Uterus (tissue), 2 donors: ENCODE measurements at regions not wholly inside any gene's neighbourhood (a gene's known extent, or its start where the extent isn't known, plus 50 kb on each side); places are given as distances from the start of the nearest gene placed in this dataset.

Experiments used
- CTCF ChIP-seq, 4 experiments: fragments of 200-600 bp in 2 of 4; fragments of 450-650 bp in 2 of 4; sonication (generic) in 2 of 4; IDR thresholded peaks; one replicate each; pipeline ENCODE4 v1.5.1; 2016 to 2019; ENCODE audit warnings: antibody characterized with exemption in 4 of 4, mild to moderate bottlenecking in 2 of 4, moderate library complexity in 1 of 4
- POLR2A ChIP-seq, 2 donors: fragments of 450-650 bp; IDR thresholded peaks; one replicate each; pipeline ENCODE4 v1.6.1; 2016; ENCODE audit warnings: antibody characterized with exemption in 2 of 2, mild to moderate bottlenecking in 1 of 2, moderate library complexity in 1 of 2

GRCh38 chr18:78479443-78479842 lies 500.2 kb upstream of the SALL3 start:
- TF ChIP-seq CTCF (IDR thresholded peaks at IDR 0.05) (no peak), POLR2A (IDR thresholded peaks at IDR 0.05) (no peak)
